ENCODE measurements at regions not wholly inside any gene's neighbourhood (a gene's known extent, or its start where the extent isn't known, plus 50 kb on each side); places are given as distances from the start of the nearest gene placed in this dataset.
"Not testable (repeated sequence)": the region's sequence is repeated elsewhere in the genome, so short reads cannot be mapped to it uniquely, and the experiment has no call there.

DNA sequence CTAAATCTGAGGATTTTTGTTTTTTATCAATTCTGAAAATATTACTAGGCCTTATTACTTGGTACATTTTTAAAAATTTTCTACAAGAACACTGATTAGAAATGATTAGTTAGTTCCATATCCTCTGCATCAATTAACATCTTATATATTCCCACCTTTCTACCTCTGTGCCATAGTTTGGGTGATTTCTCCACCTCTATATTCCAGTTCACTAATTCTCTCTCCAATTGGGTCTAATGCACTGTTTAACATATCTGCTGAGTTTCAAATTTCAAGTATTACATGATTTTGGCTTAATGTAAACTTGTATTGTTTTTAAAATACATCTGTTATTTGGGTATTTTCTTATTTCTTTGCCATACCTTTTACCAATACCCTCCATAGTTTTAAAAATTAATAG is 705.7 kb upstream of the SALL3 start:
- H2AFZ ChIP-seq (ENCODE audit: low read length): no peak overlapping the region
- no peak overlapping the region for H3K4me2 ChIP-seq (ENCODE audit: low read length)
- no peak overlapping the region for H3K27ac ChIP-seq (ENCODE audit: low read depth, low read length, poor library complexity, severe bottlenecking)
- no TSS peak for BruUV-seq (replicated peaks)
- POLR2A ChIA-PET: no interaction called here
- no peaks in the 10 kb centered on the region for H3K36me3 ChIP-seq (ENCODE audit: insufficient read depth, low read length)
- no peaks in the 10 kb centered on the region for H3K4me1 ChIP-seq (ENCODE audit: insufficient read depth, low read length, poor library complexity, severe bottlenecking)
- H3K9me2 ChIP-seq (ENCODE audit: insufficient read depth, low read length): no peaks in the 10 kb centered on the region
- intact Hi-C loops (cut with micrococcal nuclease; ENCODE audit: unreplicated experiment): no loop called here
- no peaks in the 10 kb centered on the region for H3K9me3 ChIP-seq (ENCODE audit: low read length)
- no peaks in the 10 kb centered on the region for H4K20me1 ChIP-seq (ENCODE audit: insufficient read depth, low read length)
- H3K4me3 ChIP-seq (ENCODE audit: low read depth, low read length, poor library complexity, severe bottlenecking): no peak overlapping the region
- no peak for DNase-seq (ENCODE audit: low spot score)
- TF ChIP-seq, protein P1, sequence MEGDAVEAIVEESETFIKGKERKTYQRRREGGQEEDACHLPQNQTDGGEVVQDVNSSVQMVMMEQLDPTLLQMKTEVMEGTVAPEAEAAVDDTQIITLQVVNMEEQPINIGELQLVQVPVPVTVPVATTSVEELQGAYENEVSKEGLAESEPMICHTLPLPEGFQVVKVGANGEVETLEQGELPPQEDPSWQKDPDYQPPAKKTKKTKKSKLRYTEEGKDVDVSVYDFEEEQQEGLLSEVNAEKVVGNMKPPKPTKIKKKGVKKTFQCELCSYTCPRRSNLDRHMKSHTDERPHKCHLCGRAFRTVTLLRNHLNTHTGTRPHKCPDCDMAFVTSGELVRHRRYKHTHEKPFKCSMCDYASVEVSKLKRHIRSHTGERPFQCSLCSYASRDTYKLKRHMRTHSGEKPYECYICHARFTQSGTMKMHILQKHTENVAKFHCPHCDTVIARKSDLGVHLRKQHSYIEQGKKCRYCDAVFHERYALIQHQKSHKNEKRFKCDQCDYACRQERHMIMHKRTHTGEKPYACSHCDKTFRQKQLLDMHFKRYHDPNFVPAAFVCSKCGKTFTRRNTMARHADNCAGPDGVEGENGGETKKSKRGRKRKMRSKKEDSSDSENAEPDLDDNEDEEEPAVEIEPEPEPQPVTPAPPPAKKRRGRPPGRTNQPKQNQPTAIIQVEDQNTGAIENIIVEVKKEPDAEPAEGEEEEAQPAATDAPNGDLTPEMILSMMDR (conservative IDR thresholded peaks at IDR 0.05; ENCODE audit: low read length): no peak
- no peak for TF ChIP-seq EZH2phosphoT487 (IDR thresholded peaks at IDR 0.05; ENCODE audit: borderline replicate concordance, low read depth, low read length)
- CTCF ChIA-PET (ENCODE audit: unreplicated experiment): no interaction called here
- no peaks in the 10 kb centered on the region for H3K79me2 ChIP-seq (ENCODE audit: insufficient read depth, low read depth, low read length)

- CTCF ChIA-PET (ENCODE audit: unreplicated experiment); BruUV-seq (replicated peaks); H3K27ac ChIP-seq (ENCODE audit: low read depth, low read length, poor library complexity, severe bottlenecking); DNase-seq (ENCODE audit: low spot score); H3K4me2 ChIP-seq (ENCODE audit: low read length); intact Hi-C loops (cut with micrococcal nuclease; ENCODE audit: unreplicated experiment); H2AFZ ChIP-seq (ENCODE audit: low read length); H4K20me1 ChIP-seq (ENCODE audit: insufficient read depth, low read length); H3K9me2 ChIP-seq (ENCODE audit: insufficient read depth, low read length); H3K36me3 ChIP-seq (ENCODE audit: insufficient read depth, low read length); H3K4me1 ChIP-seq (ENCODE audit: insufficient read depth, low read length, poor library complexity, severe bottlenecking); H3K9me3 ChIP-seq (ENCODE audit: low read length); POLR2A ChIA-PET; H3K4me3 ChIP-seq (ENCODE audit: low read depth, low read length, poor library complexity, severe bottlenecking); H3K79me2 ChIP-seq (ENCODE audit: insufficient read depth, low read depth, low read length): not testable (repeated sequence)
Observed at GRCh38 chr18:78283425-78283824, 696.2 kb upstream of the SALL3 start.

DNA sequence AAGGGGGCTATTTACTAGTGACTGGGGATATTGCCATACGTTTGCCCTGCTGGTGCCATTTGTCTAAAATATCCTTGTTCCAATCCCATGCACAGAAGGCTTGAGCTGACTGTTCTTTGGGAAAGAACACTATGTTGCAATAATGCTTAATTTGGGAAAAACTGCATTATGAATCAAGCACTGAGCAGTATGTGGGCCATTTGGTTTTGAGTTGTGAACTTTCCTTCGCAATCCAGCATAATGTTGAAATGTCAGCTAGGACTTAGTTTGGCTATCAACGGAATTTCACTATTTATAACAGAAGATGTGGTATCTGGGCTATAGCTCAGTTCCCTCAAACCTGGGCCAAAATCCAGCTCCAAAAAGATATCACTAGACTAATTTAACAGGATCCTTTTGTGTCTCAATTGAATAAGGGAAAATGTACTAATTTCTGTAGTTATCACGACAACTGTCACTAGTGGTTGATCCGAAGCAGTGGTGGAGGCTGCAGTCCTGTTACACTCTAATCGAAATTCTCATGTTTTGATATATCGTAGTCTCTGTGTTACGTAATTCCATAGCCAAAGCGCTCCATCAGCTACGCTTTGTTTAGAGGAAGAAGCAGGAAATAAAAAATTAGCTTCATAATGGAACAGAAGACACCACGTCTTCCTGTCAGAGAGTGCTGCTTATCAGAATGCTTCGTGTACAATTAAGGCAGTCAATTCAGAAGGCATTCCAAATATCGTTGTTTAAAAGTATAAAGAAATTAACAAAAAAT is 686.8 kb upstream of the SALL3 start:
- intact Hi-C loops (cut with micrococcal nuclease; ENCODE audit: unreplicated experiment): no loop called here
- no peaks in the 10 kb centered on the region for H3K36me3 ChIP-seq (ENCODE audit: insufficient read depth, low read length)
- no TSS peak for BruUV-seq (replicated peaks)

More for the DNA sequence above, 686.8 kb upstream of the SALL3 start:
- H4K20me1 ChIP-seq (ENCODE audit: insufficient read depth, low read length): no peaks in the 10 kb centered on the region
- CTCF ChIA-PET (ENCODE audit: unreplicated experiment): no interaction called here
- H3K9me3 ChIP-seq (ENCODE audit: low read length): no peaks in the 10 kb centered on the region
- TF ChIP-seq, protein P1 (conservative IDR thresholded peaks at IDR 0.05; ENCODE audit: low read length): no peak
- TF ChIP-seq EZH2phosphoT487 (IDR thresholded peaks at IDR 0.05; ENCODE audit: borderline replicate concordance, low read depth, low read length): no peak
- no peak overlapping the region for H3K4me3 ChIP-seq (ENCODE audit: low read depth, low read length, poor library complexity, severe bottlenecking)
- POLR2A ChIA-PET: no interaction called here
- H3K4me1 ChIP-seq (ENCODE audit: insufficient read depth, low read length, poor library complexity, severe bottlenecking): no peaks in the 10 kb centered on the region
- H2AFZ ChIP-seq (ENCODE audit: low read length): no peak overlapping the region
- H3K9me2 ChIP-seq (ENCODE audit: insufficient read depth, low read length): no peaks in the 10 kb centered on the region
- no peak overlapping the region for H3K27ac ChIP-seq (ENCODE audit: low read depth, low read length, poor library complexity, severe bottlenecking)
- no peak for DNase-seq (ENCODE audit: low spot score)
- no peaks in the 10 kb centered on the region for H3K79me2 ChIP-seq (ENCODE audit: insufficient read depth, low read depth, low read length)
- H3K4me2 ChIP-seq (ENCODE audit: low read length): no peak overlapping the region
